SU-DHL-6 (cell line): ENCODE measurements at regions not wholly inside any gene's neighbourhood (a gene's known extent, or its start where the extent isn't known, plus 50 kb on each side); places are given as distances from the start of the nearest gene placed in this dataset.

Experiments used
- H2AFZ ChIP-seq: fragments of 200-600 bp; sonication (generic); 2 replicates; pipeline ENCODE4 v1.6.1; 2014; ENCODE audit warnings: low read depth, mild to moderate bottlenecking, moderate library complexity, mixed read lengths, antibody characterized with exemption, low read length; ENCODE audit not compliant: severe bottlenecking
- H3F3A ChIP-seq: fragments of 200-600 bp; shearing (Covaris generic); 2 replicates; pipeline ENCODE4 v1.6.0; 2016; ENCODE audit warnings: antibody characterized with exemption, mild to moderate bottlenecking; ENCODE audit not compliant: insufficient read depth
- H3K27ac ChIP-seq: fragments of 200-600 bp; sonication (generic); 2 replicates; pipeline ENCODE4 v1.5.1; 2016; ENCODE audit warnings: low read depth, mild to moderate bottlenecking, low read length, moderate library complexity, mixed read lengths
- H3K27me3 ChIP-seq: fragments of 200-600 bp; sonication (generic), shearing (Covaris generic); 2 replicates; pipeline ENCODE4 v1.6.0; 2014; ENCODE audit warnings: mild to moderate bottlenecking, low read length
- H3K36me3 ChIP-seq: fragments of 200-600 bp; sonication (generic); 2 replicates; pipeline ENCODE4 v1.6.1; 2014; ENCODE audit warnings: mild to moderate bottlenecking, low read length, mixed read lengths
- H3K4me2 ChIP-seq: fragments of 300-600, 200-600 bp; shearing (Covaris generic), sonication (generic); 2 replicates; pipeline ENCODE4 v1.6.0; 2014; ENCODE audit warnings: low read length, low read depth, mild to moderate bottlenecking; ENCODE audit not compliant: poor library complexity, severe bottlenecking
- H3K4me3 ChIP-seq: fragments of 200-600 bp; sonication (generic); 2 replicates; pipeline ENCODE4 v1.5.1; 2014; ENCODE audit warnings: antibody characterized with exemption, low read length, mild to moderate bottlenecking, mixed read lengths; ENCODE audit not compliant: insufficient read depth, poor library complexity, severe bottlenecking
- H3K79me2 ChIP-seq: fragments of 200-600 bp; sonication (generic); 2 replicates; pipeline ENCODE4 v1.6.1; 2014; ENCODE audit warnings: mild to moderate bottlenecking, low read length, moderate library complexity; ENCODE audit not compliant: insufficient read depth
- H3K9ac ChIP-seq: fragments of 200-600 bp; sonication (generic); 2 replicates; pipeline ENCODE4 v1.7.0; 2014; ENCODE audit warnings: mild to moderate bottlenecking, low read length
- H3K9me2 ChIP-seq: fragments of 200-600 bp; sonication (generic); replicated peaks from 2 replicates; pipeline ENCODE4 v1.6.1; 2014; ENCODE audit warnings: low read length; ENCODE audit not compliant: insufficient read depth
- H3K9me3 ChIP-seq: fragments of 200-600 bp; sonication (generic); 2 replicates; pipeline ENCODE4 v1.6.1; 2014; ENCODE audit warnings: low read length, mixed read lengths; ENCODE audit not compliant: insufficient read depth
- H4K20me1 ChIP-seq: fragments of 200-600 bp; sonication (generic); 2 replicates; pipeline ENCODE4 v1.6.1; 2014; ENCODE audit warnings: low read depth, mild to moderate bottlenecking, antibody characterized with exemption, low read length, moderate library complexity, mixed read lengths
- CTCF ChIP-seq: fragments of 200-600 bp; sonication (generic); IDR thresholded peaks from one replicate; pipeline ENCODE4 v1.5.1; 2017; ENCODE audit warnings: antibody characterized with exemption, mild to moderate bottlenecking, low read length, moderate library complexity; ENCODE audit not compliant: insufficient read depth, poor library complexity, severe bottlenecking
- EZH2phosphoT487 ChIP-seq: fragments of 200-600 bp; sonication (generic), shearing (Covaris generic); conservative IDR thresholded peaks from 2 replicates; pipeline ENCODE4 v1.6.1; 2018; ENCODE audit warnings: mild to moderate bottlenecking, antibody characterized with exemption, low read length, moderate library complexity, mixed read lengths

DNA sequence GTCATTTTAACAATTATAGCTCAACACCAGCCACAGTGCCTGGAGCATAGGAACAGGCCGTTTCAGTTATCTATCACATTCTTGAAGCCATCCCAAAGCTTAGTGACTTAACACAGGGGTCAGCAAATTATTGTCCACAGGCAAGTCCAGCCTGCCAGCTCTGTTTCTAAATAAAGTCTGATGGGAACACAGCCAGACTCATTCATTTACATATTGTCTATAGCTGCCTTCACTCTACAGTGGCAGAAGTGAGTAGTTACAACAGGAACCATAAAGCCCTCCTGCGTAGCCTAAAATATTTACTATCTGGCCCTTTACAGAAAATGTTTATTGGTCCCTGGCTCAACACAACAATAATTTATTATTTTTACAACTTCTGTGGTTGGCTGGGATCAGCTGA is 407.5 kb upstream of the AUTS2 start:
- Histone ChIP-seq H3K9me2 (no peaks in the 10 kb centered on the region), H3K27me3 (0 out of 2 replicates have a peak, but pooled peaks cover 4% of the 10 kb centered on the region), H2AFZ (no peak overlapping the region), H3F3A (no peaks in the 10 kb centered on the region), H3K9ac (no peak overlapping the region), H3K79me2 (no peaks in the 10 kb centered on the region), H3K4me3 (no peak overlapping the region), H3K27ac (no peak overlapping the region), H4K20me1 (no peaks in the 10 kb centered on the region), H3K36me3 (no peaks in the 10 kb centered on the region), H3K9me3 (peaks cover 4% of the 10 kb centered on the region; the same call in 1 of the 2 replicates), H3K4me2 (no peak overlapping the region)
- no peak for TF ChIP-seq EZH2phosphoT487
- no peak for TF ChIP-seq CTCF

DNA sequence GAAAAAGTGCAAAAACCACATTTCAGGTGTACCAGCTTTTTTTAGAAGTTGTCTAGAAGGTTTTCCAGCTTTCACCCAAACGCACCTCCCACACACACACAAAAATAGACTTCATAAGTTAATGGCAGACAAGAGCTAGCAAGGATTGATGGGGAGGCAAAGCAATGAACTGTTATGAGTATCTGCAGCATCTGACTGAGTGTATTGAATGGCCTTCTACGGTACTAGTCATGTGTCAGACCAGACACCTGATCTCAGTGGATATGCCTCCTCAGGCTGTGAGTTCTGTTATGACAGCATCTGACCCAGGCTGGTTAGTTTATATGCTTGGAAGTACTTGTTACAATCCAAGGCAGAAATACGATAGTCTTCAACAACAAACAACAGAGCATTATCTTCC is 406.1 kb upstream of the AUTS2 start:
- no peaks in the 10 kb centered on the region for H3K9me2 ChIP-seq
- H3K4me2 ChIP-seq: no peak overlapping the region
- H2AFZ ChIP-seq: no peak overlapping the region
- no peaks in the 10 kb centered on the region for H3K79me2 ChIP-seq
- TF ChIP-seq EZH2phosphoT487 (no peak), CTCF (no peak)
- 0 out of 2 replicates have a peak, but pooled peaks cover under 1% of the 10 kb centered on the region for H3K27me3 ChIP-seq
- peaks cover under 1% of the 10 kb centered on the region; the same call in 1 of the 2 replicates for H3K9me3 ChIP-seq
- H3F3A ChIP-seq: no peaks in the 10 kb centered on the region
- no peak overlapping the region for H3K4me3 ChIP-seq
- H3K27ac ChIP-seq: no peak overlapping the region
- H3K9ac ChIP-seq: no peak overlapping the region
- no peaks in the 10 kb centered on the region for H3K36me3 ChIP-seq
- no peaks in the 10 kb centered on the region for H4K20me1 ChIP-seq

- H3K9me3 ChIP-seq: no peaks in the 10 kb centered on the region
- no peak overlapping the region for H2AFZ ChIP-seq
- H3K27me3 ChIP-seq: no peaks in the 10 kb centered on the region
- H3F3A ChIP-seq: no peaks in the 10 kb centered on the region
- no peak overlapping the region for H3K4me2 ChIP-seq
- no peaks in the 10 kb centered on the region for H3K79me2 ChIP-seq
- H3K4me3 ChIP-seq: no peak overlapping the region
- TF ChIP-seq CTCF (no peak), EZH2phosphoT487 (no peak)
- H3K36me3 ChIP-seq: no peaks in the 10 kb centered on the region
- H3K9ac ChIP-seq: no peak overlapping the region
- no peaks in the 10 kb centered on the region for H3K9me2 ChIP-seq
- no peak overlapping the region for H3K27ac ChIP-seq
- H4K20me1 ChIP-seq: no peaks in the 10 kb centered on the region
Observed at GRCh38 chr7:69193061-69193460, 405.2 kb upstream of the AUTS2 start.
